Mucosa of descending colon (tissue), 3 donors: ENCODE measurements at regions not wholly inside any gene's neighbourhood (a gene's known extent, or its start where the extent isn't known, plus 50 kb on each side); places are given as distances from the start of the nearest gene placed in this dataset.

Experiments used
- ATAC-seq: fragments of 200-7000 bp; cut with Tn5 transposase; one replicate; pipeline ENCODE4 v1.9.1; 2020; ENCODE audit warnings: mild to moderate bottlenecking, moderate library complexity
- DNase-seq, 3 donors: peaks; one replicate each; pipeline ENCODE4 v3.0.0-alpha.2; 2020
- H3K36me3 ChIP-seq: fragments of 200-600 bp; one replicate; pipeline ENCODE4 v1.8.0; 2021; ENCODE audit warnings: low read depth, mild to moderate bottlenecking
- H3K4me1 ChIP-seq: fragments of 200-600 bp; one replicate; pipeline ENCODE4 v1.8.0; 2021; ENCODE audit warnings: low read depth, mild to moderate bottlenecking
- H3K4me3 ChIP-seq: fragments of 200-600 bp; one replicate; pipeline ENCODE4 v1.8.0; 2021; ENCODE audit warnings: mild to moderate bottlenecking
- H3K9me3 ChIP-seq: fragments of 200-600 bp; one replicate; pipeline ENCODE4 v1.8.0; 2021; ENCODE audit warnings: mild to moderate bottlenecking
- intact Hi-C, 2 donors: fragments of 100-400 bp; cut with DNase I in 1 of 2; cut with micrococcal nuclease in 1 of 2; formaldehyde crosslinking; loops; one replicate each; pipeline versions ENCODE4 v1.11.0 to v1.11.1; 2022; cut with DNase I, micrococcal nuclease
- TF ChIP-seq, protein P1 (sequence below): fragments of 200-600 bp; IDR thresholded peaks from one replicate; pipeline ENCODE4 v1.8.0; 2022; ENCODE audit warnings: antibody characterized with exemption, mild to moderate bottlenecking
- donor health status: DM: no; HTN: no; CAD: no; lungs with moderate emphysema.
- donor health status: DM: no; HTN: no; CAD: no.
- donor health status: DM: no; HTN: yes; CAD: no.

DNA sequence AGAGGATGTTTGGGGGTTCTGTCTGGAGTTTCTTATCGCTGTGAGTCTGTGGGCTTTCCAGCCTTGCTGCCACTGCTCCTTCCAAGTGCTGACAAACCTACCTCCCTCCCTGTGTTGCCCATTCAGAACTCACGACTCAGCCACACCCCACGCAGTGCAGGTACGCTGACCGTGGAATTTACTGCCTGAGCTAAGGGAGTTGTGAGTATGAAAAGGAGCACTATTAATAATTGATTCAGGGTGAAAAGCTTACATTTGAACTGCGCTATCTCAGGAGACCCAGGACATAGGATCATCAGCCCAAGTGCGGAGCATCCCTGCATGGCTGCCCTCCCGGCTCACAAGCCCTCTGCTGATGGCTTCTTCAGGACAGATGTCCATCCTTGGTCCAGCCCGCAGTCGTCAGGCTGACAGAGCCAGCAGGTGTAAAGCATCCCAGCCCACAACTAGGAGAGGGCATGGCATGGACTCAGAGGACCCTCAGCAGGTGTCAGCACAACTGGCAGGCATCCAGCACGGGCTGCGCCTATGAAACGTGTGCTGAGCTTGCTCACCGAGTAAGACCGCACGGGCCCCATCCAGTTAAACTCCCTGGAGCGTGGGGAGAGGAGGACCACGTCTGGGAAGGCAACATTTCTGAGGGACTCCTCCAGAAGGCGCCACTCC is 244.0 kb downstream of the COL4A1 start:
- TF ChIP-seq, protein P1, sequence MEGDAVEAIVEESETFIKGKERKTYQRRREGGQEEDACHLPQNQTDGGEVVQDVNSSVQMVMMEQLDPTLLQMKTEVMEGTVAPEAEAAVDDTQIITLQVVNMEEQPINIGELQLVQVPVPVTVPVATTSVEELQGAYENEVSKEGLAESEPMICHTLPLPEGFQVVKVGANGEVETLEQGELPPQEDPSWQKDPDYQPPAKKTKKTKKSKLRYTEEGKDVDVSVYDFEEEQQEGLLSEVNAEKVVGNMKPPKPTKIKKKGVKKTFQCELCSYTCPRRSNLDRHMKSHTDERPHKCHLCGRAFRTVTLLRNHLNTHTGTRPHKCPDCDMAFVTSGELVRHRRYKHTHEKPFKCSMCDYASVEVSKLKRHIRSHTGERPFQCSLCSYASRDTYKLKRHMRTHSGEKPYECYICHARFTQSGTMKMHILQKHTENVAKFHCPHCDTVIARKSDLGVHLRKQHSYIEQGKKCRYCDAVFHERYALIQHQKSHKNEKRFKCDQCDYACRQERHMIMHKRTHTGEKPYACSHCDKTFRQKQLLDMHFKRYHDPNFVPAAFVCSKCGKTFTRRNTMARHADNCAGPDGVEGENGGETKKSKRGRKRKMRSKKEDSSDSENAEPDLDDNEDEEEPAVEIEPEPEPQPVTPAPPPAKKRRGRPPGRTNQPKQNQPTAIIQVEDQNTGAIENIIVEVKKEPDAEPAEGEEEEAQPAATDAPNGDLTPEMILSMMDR: no peak
- intact Hi-C loops: no loop called here
- Histone ChIP-seq H3K4me3 (no peak overlapping the region), H3K9me3 (no peaks in the 10 kb centered on the region), H3K36me3 (no peaks in the 10 kb centered on the region), H3K4me1 (no peaks in the 10 kb centered on the region)
- no peak for DNase-seq
- ATAC-seq: no peak

DNA sequence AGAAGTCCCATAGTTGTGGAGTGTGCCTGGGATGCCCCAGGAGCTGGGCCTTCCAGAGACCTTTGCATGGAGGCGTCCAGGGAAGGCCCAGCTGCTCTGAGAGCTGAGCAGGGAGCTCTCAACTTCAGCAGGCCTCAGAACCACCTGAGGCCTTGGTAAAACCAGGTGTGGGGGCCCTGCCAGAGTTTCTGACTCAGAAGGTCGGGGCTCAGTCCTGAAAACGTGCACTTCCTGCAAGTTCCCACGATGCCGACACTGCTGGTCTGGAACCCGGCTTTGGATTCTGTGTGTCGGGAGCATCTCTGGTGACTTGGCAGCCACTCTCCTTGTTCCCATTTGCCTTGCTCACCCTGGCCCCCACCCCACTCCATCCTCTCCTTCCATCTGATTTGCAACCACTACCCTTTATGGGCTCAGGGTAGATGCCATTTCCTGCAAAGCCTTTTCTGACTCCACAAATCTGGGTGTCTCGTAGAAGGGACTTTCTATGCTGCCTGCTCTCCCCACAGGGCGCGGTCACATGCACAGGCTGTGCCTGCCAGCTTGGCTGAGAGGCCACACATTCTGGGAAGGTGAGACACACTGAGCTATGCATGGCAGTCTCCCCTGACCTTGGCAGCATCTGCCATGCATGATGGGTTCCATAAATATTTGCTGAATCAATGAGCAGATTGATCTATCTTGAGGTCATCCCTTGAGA is 244.7 kb downstream of the COL4A1 start:
- H3K4me3 ChIP-seq: no peak overlapping the region
- TF ChIP-seq, protein P1: no peak
- H3K4me1 ChIP-seq: no peaks in the 10 kb centered on the region

DNA sequence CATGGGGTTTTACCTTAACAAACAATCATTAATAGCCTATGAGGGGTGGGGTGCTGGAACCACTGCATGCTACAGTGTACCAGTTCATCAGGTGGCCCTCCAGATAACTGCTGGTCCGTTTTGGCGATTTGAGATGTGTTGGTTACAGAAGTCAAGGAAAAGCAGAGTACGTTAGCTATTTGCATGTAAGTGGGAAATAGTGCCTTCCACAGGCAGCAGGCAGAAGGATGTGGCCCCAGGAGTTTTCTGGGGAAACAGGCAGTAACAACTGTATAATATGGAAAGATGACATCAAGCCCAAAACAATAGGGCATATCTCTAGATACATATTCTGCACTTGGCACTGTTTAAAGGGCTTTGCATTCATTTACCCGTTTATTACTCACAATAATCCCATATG is 245.7 kb downstream of the COL4A1 start:
- Histone ChIP-seq H3K4me1 (no peaks in the 10 kb centered on the region), H3K9me3 (no peaks in the 10 kb centered on the region), H3K4me3 (no peak overlapping the region), H3K36me3 (no peaks in the 10 kb centered on the region)
- TF ChIP-seq, protein P1: no peak
- intact Hi-C loops: no loop called here
- ATAC-seq (no peak), DNase-seq (no peak)

More for the DNA sequence above, 244.7 kb downstream of the COL4A1 start:
- H3K9me3 ChIP-seq: no peaks in the 10 kb centered on the region
- DNase-seq: no peak
- intact Hi-C loops: no loop called here
- ATAC-seq: no peak
- H3K36me3 ChIP-seq: no peaks in the 10 kb centered on the region

DNA sequence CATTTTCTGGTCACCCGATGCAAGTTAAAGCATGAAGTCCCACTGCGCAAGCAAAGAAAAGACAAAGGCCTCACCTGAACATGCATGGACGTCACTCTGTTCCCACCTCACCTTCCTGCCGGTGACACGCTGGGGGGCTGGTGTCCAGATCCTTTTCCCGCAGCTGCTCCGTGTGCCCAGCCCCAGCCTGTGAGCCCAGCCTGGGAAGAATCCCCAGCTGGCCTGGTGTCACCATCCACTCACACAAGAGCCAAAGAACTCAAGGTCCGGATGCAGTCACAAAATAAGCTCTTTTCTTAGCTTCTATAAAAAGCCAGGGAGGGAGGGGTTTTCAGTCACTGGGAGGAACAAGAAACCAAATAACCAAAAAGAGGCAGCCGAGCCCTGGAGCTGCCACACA is 249.9 kb downstream of the COL4A1 start:
- H3K36me3 ChIP-seq: no peaks in the 10 kb centered on the region
- intact Hi-C loops: no loop called here
- TF ChIP-seq, protein P1: no peak
- H3K9me3 ChIP-seq: no peaks in the 10 kb centered on the region
- DNase-seq: no peak
- no peak for ATAC-seq
- no peaks in the 10 kb centered on the region for H3K4me1 ChIP-seq
- H3K4me3 ChIP-seq: no peak overlapping the region

DNA sequence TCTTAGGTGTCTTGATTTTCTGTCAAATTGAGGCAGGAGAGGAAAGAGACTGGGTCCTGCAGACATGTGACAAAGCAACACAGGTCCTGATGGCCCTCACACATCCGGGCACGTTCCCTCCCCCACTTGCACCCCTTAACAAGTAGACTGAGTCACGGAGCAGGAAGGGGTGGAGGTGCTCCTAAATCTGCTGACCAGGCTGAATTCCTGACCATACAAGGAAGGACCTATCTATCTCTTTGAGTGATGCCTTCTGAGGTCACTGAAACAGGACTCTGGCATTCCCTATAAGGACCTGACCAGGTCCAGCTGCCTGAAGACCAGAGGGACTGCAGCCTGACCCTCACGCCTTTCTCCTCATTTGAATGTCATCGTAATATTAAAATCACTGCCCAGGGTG is 250.3 kb downstream of the COL4A1 start:
- TF ChIP-seq, protein P1: no peak
- H3K36me3 ChIP-seq: no peaks in the 10 kb centered on the region
- intact Hi-C loops: no loop called here
- DNase-seq (no peak), ATAC-seq (no peak)
- no peaks in the 10 kb centered on the region for H3K4me1 ChIP-seq
- H3K9me3 ChIP-seq: no peaks in the 10 kb centered on the region
- H3K4me3 ChIP-seq: no peak overlapping the region
